GM04503 (cell line): ENCODE measurements at regions not wholly inside any gene's neighbourhood (a gene's known extent, or its start where the extent isn't known, plus 50 kb on each side); places are given as distances from the start of the nearest gene placed in this dataset.

Experiments
- DNase-seq: peaks from one replicate; pipeline ENCODE4 v3.0.0-alpha.2; 2012; ENCODE audit warnings: low read depth

DNA sequence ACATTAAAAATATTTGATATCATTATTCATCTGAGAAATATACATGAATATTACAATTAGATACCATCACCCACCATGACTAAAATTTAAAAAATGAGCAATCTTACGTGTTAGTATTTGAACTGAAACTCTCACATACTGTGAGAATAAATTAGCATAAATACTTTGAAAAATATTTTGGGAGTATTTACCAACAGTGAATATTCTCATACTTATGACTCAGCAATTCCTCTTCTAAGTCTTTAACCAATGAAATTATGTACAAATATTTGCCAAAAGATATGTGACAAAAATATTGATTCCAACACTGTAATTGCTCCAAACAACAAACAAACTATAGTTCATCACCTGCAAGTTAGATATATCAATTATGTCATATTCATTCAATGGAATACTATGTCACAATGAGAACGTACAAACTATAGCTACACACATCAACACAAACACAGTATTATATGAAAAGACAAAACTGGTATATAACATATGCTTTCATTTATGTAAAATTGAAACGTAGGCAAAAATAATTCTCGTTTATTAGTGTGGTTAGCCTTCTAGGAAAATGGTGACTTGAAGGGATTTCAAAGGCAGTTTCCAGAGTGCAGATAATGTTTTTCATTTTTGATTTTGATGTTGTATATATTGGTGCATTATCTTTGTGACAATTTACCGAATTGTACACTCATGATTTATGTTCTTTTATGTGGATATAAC is 742.2 kb downstream of the SLC16A7 start:
- DNase-seq = no peak

DNA sequence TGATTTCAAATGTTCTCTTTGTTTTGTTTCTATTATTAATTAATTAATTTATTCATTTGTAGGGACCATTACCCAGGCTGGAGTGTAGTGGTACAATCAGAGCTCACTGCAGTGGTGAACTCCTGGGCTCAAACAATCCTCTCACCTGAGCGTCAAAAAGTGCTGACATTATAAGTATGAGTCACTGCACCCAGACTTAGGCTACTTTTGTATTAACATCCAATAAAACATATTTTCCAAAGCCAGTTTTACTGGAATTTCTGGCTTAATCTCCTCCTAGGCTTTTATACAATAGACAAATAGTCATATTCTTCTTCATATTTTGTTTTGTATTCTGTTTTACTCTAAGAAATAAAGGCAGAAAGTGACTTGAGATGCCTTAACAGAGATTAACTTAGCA is 749.6 kb downstream of the SLC16A7 start:
- DNase-seq = no peak

DNA sequence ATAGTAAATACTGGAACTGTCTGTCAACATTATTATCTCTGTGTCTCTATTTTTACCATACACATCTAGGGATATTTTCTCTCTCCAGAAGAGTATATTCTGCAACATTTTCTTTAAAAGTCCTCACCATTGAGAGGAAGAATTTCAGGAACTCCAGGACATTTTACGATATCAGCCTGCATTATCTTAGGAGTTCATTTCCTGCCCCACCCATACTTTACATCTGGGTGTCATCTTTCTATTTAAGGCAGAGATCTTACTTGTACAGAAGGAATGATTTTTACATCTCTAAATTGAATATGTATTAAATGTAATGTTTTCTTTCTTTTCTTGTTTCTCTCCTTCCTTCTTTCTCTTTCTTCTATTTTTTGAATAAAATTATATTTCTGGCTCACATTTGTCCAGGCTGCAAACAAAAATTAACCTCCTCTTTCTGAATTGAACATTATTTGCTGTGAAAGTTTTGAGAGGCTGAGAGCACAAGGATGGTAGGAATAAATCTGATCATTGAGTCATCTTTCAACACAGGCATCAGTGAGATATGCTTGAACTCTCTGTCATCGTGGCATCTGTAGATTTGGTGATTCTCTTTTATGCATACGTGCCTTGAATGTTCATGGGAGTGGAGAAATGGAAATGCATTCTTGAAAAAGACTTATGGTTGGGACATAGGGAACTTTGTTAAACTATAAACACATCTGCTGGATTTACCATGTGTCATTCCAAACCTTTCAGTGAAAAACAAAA is 753.6 kb downstream of the SLC16A7 start:
- DNase-seq = no peak

- no peak for DNase-seq
Observed at GRCh38 chr12:60387356-60387755, 791.5 kb downstream of the SLC16A7 start.

DNA sequence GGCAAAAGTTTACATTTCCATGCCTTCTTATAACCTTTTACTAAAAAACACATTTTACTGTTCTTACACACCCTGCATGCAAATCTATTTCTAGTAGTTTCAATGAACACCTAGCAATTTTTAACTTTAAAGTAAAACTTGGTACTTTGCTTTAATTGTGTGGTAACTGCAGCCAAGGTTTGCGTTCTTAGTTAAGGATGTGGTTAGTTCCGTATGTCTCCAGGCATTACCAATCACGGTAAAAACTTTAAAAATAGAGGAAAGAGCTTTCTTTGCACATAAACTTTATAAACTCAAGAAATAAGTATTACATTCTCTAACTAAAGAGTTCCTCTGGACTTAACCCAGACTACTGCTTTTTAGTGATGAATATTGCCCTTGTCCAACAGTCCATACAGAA is 795.2 kb downstream of the SLC16A7 start:
- DNase-seq = no peak

- DNase-seq = no peak
Observed at GRCh38 chr12:60391791-60392190, 796.0 kb downstream of the SLC16A7 start.

DNA sequence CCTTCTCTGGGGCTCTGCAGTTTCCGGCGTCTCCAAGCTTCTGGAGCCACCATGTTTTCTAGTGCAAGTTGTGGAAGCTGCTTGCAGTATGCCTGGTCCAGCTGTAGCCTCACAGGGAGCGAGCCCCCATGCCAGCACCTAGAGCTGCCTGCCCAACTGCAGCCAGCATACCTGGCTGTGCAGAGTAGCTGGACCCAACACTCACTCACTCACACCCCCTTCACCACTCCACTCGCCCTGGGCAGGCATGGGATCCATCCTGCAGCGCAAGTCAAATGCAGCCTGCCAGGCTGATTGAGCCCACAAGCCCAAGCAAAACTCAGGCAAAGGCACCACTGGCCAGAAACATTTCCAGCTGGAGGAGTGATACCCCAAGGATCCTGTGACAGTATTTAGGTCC is 797.3 kb downstream of the SLC16A7 start:
- DNase-seq = no peak

- DNase-seq = peak; percentile 69
Observed at GRCh38 chr12:60394665-60395064, 798.8 kb downstream of the SLC16A7 start.

- no peak for DNase-seq
Observed at GRCh38 chr12:60398547-60398946, 802.7 kb downstream of the SLC16A7 start.

GRCh38 chr12:60399064-60399463 is 803.2 kb downstream of the SLC16A7 start:
- no peak for DNase-seq

DNA sequence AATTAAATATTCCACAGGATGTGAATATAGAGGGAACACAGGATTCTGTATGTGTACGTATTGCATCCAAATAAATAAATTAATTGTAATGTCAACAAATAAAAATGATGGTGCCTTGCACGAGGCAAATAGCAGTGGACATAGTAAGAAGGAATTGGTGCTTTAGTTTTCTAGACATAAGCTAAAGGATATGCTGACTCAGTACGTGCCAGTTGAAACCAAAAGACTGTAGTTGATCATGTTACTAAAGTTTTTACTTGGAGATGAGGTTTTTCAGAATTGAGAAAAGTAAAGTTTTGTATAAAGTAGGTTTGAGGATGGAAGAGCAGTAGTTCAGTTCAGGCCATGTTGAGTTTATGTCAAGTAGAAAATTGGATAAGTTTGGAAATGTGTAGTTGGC is 807.2 kb downstream of the SLC16A7 start:
- no peak for DNase-seq

GRCh38 chr12:60415351-60415750 is 819.5 kb downstream of the SLC16A7 start:
- DNase-seq = no peak

DNA sequence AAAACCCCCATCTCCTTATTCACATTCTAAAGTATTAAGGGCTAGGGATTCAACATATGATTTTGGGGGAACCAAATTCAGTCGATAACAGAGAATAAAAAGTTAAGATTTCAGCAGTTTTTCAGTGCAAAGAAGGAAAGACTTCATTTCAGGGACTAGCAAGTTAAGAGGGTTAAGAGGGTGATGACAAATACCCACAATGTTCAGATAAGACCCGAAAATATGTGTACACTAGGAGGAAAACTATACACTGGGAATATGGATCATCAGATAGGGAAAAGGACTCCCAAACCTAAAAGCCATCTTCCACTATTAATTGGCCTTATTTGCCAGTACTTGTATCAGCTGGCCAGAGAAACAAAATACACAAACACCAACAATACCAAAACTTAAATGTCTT is 824.2 kb downstream of the SLC16A7 start:
- DNase-seq = no peak

DNA sequence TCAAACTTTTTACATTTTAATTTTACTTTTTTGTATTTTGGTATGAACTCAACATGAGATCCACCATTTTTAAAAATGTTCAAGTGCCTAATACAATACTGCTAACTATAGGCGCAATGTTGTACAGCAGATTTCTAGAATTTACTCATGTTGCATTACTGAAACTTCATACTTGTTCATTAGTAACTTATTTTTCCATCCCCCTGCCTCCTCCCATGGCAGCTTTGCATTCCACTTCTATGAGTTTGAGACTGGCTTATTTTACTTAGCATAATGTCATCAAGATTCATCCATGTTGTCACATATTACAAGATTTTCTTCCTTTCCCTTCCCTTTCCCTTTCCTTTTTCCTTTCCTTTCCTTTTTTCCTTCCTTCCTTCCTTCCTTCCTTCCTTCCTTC is 825.9 kb downstream of the SLC16A7 start:
- DNase-seq = peak; percentile 1

DNA sequence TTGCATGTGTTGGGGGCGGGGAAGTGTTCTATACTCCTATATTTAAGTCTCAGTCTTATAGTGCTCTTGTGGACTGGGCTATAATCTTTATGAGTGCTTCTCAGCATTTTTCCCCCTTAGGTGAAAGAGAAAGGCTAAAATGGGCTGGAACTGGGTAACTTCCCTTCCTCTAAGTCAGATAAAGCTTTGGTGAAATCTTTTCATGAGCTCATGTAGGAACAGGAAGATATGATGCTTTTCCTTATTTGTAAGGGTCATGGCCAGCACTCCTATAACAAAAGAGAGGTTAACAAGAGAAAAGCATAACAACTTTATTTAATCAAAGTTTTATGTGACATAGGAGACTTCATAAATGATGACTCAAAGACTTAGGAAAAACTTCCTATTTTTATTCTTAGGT is 841.5 kb downstream of the SLC16A7 start:
- DNase-seq = no peak

DNA sequence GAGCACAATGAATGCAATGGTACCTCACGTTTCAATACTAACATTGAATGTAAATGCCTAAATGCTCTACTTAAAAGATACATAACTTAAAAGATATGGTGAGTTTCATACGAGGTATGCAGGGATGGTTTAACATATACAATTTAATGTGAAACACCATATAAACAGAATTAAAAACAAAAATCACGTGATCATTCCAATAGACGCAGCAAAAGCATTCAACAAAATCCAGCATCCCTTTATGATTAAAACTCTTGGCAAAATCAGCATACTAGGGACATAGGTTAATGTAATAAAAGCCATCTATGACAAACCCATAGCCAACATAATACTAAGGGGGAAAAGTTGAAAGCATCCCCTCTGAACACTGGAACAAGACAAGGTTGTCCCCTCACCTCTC is 845.7 kb downstream of the SLC16A7 start:
- no peak for DNase-seq

GRCh38 chr12:60451457-60451856 is 855.6 kb downstream of the SLC16A7 start:
- no peak for DNase-seq

- DNase-seq = no peak
Observed at GRCh38 chr12:60465060-60465459, 869.2 kb downstream of the SLC16A7 start.

DNA sequence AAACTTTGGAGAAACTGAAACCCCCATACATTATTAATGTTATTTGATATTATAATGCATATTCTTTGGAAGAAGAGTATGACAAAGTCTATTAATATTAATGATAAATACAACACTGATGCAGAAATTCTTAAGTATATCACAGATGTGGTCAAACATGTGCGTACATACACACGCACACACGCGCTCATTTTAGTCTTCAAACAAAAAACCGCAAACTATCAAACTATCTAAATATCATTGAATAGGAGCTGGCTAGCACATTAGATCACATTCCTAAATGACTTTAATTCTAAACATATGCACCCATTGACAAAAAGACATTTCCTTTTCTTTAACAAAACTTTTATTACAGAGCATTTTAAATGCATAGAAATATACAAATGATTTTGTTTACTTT is 872.7 kb downstream of the SLC16A7 start:
- no peak for DNase-seq

DNA sequence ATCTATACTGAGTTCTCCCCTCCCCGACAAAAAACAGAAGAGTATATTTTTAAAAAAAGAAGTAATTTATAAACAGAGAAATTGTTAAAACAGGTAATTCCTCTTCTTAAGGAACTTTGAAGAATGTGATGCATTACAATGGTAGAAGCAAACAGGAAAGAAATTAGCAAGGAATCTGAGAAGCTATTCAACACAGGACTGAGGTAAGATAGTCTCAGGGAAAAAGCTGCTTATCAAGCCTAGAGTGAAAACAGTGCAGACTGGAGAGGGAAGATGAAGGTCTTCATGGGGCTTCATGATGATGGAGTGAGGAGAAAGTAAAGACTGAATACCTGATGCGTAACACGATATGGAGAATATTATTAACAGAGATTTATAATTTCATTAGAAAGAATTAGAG is 880.0 kb downstream of the SLC16A7 start:
- no peak for DNase-seq

DNA sequence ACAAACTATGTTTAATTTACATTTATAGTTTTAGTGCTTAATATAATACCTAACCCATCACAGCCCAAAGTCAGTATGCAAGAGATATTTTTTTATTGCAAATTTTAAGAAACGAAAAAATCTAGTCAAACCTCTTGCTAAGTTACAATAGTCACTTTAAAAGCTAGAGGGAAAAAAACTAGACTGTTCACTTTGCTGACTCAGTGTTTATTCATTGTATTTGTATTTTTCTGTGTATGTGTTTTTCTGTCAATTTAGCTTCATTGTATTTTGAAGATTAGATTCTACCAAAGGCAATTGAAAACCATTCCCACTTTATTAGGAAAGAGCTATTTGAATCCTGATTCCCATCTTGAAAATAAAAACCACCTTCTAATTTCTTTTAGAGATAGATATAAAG is 891.5 kb downstream of the SLC16A7 start:
- no peak for DNase-seq

DNA sequence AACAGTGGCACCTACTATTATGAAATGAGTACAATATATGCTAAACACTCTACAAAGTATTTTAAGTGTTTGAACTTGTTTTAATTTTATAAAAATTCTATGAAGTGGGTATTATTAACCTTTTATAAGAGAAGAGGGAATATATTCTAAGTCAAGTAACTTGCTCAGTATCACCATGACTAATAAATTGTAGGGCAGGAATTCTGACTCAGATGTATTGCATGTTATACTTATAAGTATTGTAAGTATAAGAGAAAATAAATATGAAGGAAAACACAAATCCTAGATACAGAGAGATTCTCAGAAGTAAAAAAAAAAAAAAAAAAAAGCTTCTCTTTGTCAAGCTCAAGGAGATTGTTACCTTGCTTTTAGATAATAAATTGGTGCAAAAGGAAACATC is 893.2 kb downstream of the SLC16A7 start:
- no peak for DNase-seq

- peak; percentile 14 for DNase-seq
Observed at GRCh38 chr12:60494244-60494643, 898.4 kb downstream of the SLC16A7 start.

DNA sequence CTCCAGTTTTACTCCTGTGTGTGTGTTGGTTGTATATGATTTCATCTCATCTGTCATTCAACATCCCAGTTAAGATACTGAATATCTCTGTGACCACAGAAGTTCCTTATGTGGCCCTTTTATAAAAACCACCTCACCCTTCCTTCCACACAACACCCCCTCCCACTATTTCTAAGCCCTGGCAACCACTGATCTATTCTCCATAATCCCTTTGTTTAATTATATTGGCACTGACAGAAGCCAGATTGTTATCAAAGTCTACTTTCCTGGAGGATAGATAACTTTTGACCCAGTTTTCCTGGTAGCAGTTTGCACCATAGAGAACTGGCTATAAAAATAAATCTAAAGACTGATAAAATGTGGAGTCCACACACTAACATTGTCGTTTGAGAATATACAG is 902.8 kb downstream of the SLC16A7 start:
- no peak for DNase-seq
